ENCODE measurements at regions not wholly inside any gene's neighbourhood (a gene's known extent, or its start where the extent isn't known, plus 50 kb on each side); places are given as distances from the start of the nearest gene placed in this dataset.
"Not testable (repeated sequence)": the region's sequence is repeated elsewhere in the genome, so short reads cannot be mapped to it uniquely, and the experiment has no call there.

DNA sequence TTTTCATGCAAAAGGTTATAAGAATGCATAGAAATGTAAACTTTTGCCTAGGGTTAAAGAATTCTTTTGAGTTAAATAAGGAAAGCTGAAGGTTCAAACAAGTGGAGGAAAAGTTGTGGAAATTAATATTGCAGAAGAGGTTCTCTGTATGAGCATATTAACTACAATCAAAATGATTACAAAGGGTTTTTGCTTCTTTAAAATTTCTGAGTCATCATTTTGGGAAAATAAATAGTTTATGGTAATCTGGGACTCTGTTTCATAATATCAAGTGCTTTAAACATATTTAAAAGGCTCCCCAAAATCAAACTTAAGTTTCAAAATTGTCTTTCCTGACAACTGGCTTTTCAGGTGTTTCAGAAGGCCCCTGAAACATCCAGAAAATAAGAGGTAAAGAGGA lies 415.7 kb downstream of the ZNF804A start:
- no peaks in the 10 kb centered on the region for H3K9me1 ChIP-seq (ENCODE audit: insufficient read depth, low read length)
- H3K27ac ChIP-seq (ENCODE audit: insufficient read depth, low read length): no peak overlapping the region
- intact Hi-C loops (cut with micrococcal nuclease) (no loop called here), dilution Hi-C loops (cut with HindIII; ENCODE audit: low sequenced_read_pairs, unreplicated experiment) (no loop called here), in situ Hi-C loops (cut with MboI; ENCODE audit: low sequenced_read_pairs) (no loop called here)
- H2AK5ac ChIP-seq (ENCODE audit: low read depth, low read length): no peak overlapping the region
- BruUV-seq (replicated peaks): no TSS peak
- no peak overlapping the region for H4K5ac ChIP-seq (ENCODE audit: low read depth, low read length)
- no peak overlapping the region for H2BK15ac ChIP-seq (ENCODE audit: low read depth, low read length)
- H4K20me1 ChIP-seq (ENCODE audit: insufficient read depth, low read length): no peaks in the 10 kb centered on the region
- no peak overlapping the region for H3K4ac ChIP-seq (ENCODE audit: low read depth, low read length)
- H3K23ac ChIP-seq (ENCODE audit: low read depth, low read length): no peak overlapping the region
- no peaks in the 10 kb centered on the region for H3K27me3 ChIP-seq (ENCODE audit: control insufficient read depth, insufficient read depth, low read length)
- TF ChIP-seq CEBPB (IDR thresholded peaks at IDR 0.05; ENCODE audit: low read depth, low read length) (no peak), RAD21 (IDR thresholded peaks at IDR 0.05; ENCODE audit: low read length) (no peak), BHLHE40 (IDR thresholded peaks at IDR 0.05; ENCODE audit: low read depth, low read length) (no peak), SMC3 (IDR thresholded peaks at IDR 0.05; ENCODE audit: low read depth, low read length) (no peak), MAFK (IDR thresholded peaks at IDR 0.05; ENCODE audit: low read depth, low read length) (no peak), FOS (IDR thresholded peaks at IDR 0.05; ENCODE audit: low read depth, low read length) (no peak), RCOR1 (IDR thresholded peaks at IDR 0.05; ENCODE audit: insufficient replicate concordance, low read length) (no peak)
- H2BK20ac ChIP-seq (ENCODE audit: low read depth, low read length): no peak overlapping the region
- H3K9ac ChIP-seq (ENCODE audit: low read depth, low read length): no peak overlapping the region
- POLR2A ChIA-PET (ENCODE audit: unreplicated experiment): no interaction called here
- H2BK120ac ChIP-seq (ENCODE audit: low read depth, low read length): no peak overlapping the region
- no peak overlapping the region for H2AFZ ChIP-seq (replicated peaks; ENCODE audit: low read length, poor library complexity)
- H3K18ac ChIP-seq (ENCODE audit: low read depth, low read length): no peak overlapping the region
- no peaks in the 10 kb centered on the region for H3K4me1 ChIP-seq (ENCODE audit: control insufficient read depth, insufficient read depth, low read length)
- no peak overlapping the region for H2AK9ac ChIP-seq (replicated peaks; ENCODE audit: low read depth, low read length, poor library complexity)
- no peak overlapping the region for H3K14ac ChIP-seq (replicated peaks; ENCODE audit: low read depth, low read length)
- H3K4me3 ChIP-seq (ENCODE audit: insufficient read depth, low read depth, low read length): no peak overlapping the region
- ATAC-seq (ENCODE audit: low read depth) (no peak), DNase-seq (no peak)
- H3K56ac ChIP-seq (ENCODE audit: extremely low read depth, insufficient read depth, low read length): no peak overlapping the region
- CTCF ChIA-PET: no interaction called here
- no peak overlapping the region for H4K91ac ChIP-seq (ENCODE audit: insufficient read depth, low read depth, low read length)
- no peak overlapping the region for H3K4me2 ChIP-seq (ENCODE audit: low read depth, low read length)
- H3K79me1 ChIP-seq (ENCODE audit: low read depth in 1 of 2, low read length in 2 of 2): no peaks in the 10 kb centered on the region
- H4K8ac ChIP-seq (ENCODE audit: low read depth in 2 of 2, low read length in 2 of 2): no peak overlapping the region
- no peak overlapping the region for H2BK5ac ChIP-seq (ENCODE audit: low read depth, low read length, poor library complexity, severe bottlenecking)
- peaks cover 13% of the 10 kb centered on the region for H3K9me3 ChIP-seq (ENCODE audit: control insufficient read depth, insufficient read depth, low read length)
- H3K36me3 ChIP-seq (ENCODE audit: control insufficient read depth, insufficient read depth, low read length): no peaks in the 10 kb centered on the region

DNA sequence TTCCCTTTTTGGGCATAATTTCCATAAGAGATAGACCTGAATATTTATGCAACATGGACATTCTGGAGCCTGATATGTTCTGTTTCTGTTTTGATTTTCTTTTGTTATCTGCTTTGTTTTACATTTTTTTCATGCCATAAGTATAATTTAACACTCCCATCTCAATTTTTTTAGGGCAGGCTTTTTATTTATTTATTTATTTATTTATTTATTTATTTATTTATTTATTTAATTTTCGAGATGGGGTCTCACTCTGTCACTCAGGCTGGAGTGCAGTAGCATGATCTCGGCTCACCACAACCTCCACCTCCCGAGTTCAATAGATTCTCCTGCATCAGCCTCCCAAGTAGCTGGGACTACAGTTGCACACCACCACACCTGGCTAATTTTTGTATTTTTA lies 427.6 kb downstream of the ZNF804A start:
- ATAC-seq (ENCODE audit: low read depth); H3K9me1 ChIP-seq (ENCODE audit: insufficient read depth, low read length); H3K36me3 ChIP-seq (ENCODE audit: control insufficient read depth, insufficient read depth, low read length); intact Hi-C loops (cut with micrococcal nuclease); H3K4me3 ChIP-seq (ENCODE audit: insufficient read depth, low read depth, low read length); H3K9ac ChIP-seq (ENCODE audit: low read depth, low read length); dilution Hi-C loops (cut with HindIII; ENCODE audit: low sequenced_read_pairs, unreplicated experiment); in situ Hi-C loops (cut with MboI; ENCODE audit: low sequenced_read_pairs); H2AFZ ChIP-seq (replicated peaks; ENCODE audit: low read length, poor library complexity); H2BK15ac ChIP-seq (ENCODE audit: low read depth, low read length); H4K5ac ChIP-seq (ENCODE audit: low read depth, low read length); DNase-seq; H3K9me3 ChIP-seq (ENCODE audit: control insufficient read depth, insufficient read depth, low read length); H2BK120ac ChIP-seq (ENCODE audit: low read depth, low read length); H3K27ac ChIP-seq (ENCODE audit: insufficient read depth, low read length); H3K23ac ChIP-seq (ENCODE audit: low read depth, low read length); H2AK9ac ChIP-seq (replicated peaks; ENCODE audit: low read depth, low read length, poor library complexity); H3K14ac ChIP-seq (replicated peaks; ENCODE audit: low read depth, low read length); H3K79me1 ChIP-seq (ENCODE audit: low read depth in 1 of 2, low read length in 2 of 2); H2BK5ac ChIP-seq (ENCODE audit: low read depth, low read length, poor library complexity, severe bottlenecking); H3K4me1 ChIP-seq (ENCODE audit: control insufficient read depth, insufficient read depth, low read length); H4K91ac ChIP-seq (ENCODE audit: insufficient read depth, low read depth, low read length); CTCF ChIA-PET; H4K20me1 ChIP-seq (ENCODE audit: insufficient read depth, low read length); H3K4me2 ChIP-seq (ENCODE audit: low read depth, low read length); H3K27me3 ChIP-seq (ENCODE audit: control insufficient read depth, insufficient read depth, low read length); H3K18ac ChIP-seq (ENCODE audit: low read depth, low read length); H2BK20ac ChIP-seq (ENCODE audit: low read depth, low read length); H4K8ac ChIP-seq (ENCODE audit: low read depth in 2 of 2, low read length in 2 of 2); H3K56ac ChIP-seq (ENCODE audit: extremely low read depth, insufficient read depth, low read length); H2AK5ac ChIP-seq (ENCODE audit: low read depth, low read length); BruUV-seq (replicated peaks); H3K4ac ChIP-seq (ENCODE audit: low read depth, low read length): not testable (repeated sequence)
- POLR2A ChIA-PET (ENCODE audit: unreplicated experiment): interaction anchor here (0.6 kb wide), 1 partner anchor 1183 kb away, joined by 3 read pairs; no protein-coding TSS in a partner anchor
- no CpG with 5 or more reads among the region's 3 CpGs for WGBS, 2 experiments (ENCODE audit: extremely low coverage in 2 of 2, insufficient read length in 1 of 2)

Measured in IMR-90 (cell line).